GM18502 (cell line): ENCODE measurements at regions not wholly inside any gene's neighbourhood (a gene's known extent, or its start where the extent isn't known, plus 50 kb on each side); places are given as distances from the start of the nearest gene placed in this dataset.

Source experiments
- ATAC-seq: cut with Tn5 transposase; IDR thresholded peaks from one replicate; pipeline ENCODE4 v1.9.1; 2021; ENCODE audit warnings: mild to moderate bottlenecking; ENCODE audit not compliant: unreplicated experiment, poor library complexity

- no peak for ATAC-seq
Measured at GRCh38 chr17:73801455-73802100, 157.3 kb upstream of the SDK2 start.

DNA sequence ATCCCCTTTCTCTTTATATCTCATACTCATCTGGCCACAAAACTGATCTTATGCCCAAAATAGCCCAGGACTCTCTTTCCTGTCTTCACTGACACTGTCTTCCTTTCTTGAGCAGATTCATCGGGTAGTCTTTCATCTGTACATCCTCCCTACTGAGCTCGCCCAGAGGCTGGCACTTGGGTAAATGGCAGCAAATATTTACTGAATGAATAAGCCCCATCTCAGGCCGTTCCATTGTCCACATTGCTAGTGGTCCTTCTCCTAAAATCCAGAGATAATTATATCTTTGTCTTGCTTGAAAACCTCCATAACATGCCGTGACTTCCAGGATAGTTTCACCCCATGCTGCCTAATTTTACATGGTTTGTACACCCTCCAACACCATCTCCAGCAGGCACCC is 158.1 kb upstream of the SDK2 start:
- ATAC-seq, result no peak

DNA sequence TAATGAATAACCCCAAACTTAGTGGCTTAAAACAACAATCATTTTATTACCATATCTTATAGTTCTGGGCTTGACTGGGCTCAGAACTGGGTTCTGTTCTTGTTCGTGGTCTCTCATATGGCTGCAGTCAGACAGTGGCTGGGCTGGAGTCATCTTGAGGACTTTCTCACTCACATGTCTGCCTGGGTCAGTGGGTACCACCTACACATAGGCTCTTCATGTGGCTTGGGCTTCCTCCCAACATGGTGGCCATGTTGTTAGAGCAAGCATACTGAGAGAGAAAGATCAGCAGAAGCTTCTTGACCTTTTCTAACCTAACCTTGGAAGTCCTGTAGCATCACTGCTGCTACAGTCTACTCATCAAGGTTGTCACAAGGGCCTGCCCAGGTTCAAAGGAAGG is 158.6 kb upstream of the SDK2 start:
- ATAC-seq, result no peak

- no peak for ATAC-seq
Measured at GRCh38 chr17:73803964-73804435, 159.8 kb upstream of the SDK2 start.

DNA sequence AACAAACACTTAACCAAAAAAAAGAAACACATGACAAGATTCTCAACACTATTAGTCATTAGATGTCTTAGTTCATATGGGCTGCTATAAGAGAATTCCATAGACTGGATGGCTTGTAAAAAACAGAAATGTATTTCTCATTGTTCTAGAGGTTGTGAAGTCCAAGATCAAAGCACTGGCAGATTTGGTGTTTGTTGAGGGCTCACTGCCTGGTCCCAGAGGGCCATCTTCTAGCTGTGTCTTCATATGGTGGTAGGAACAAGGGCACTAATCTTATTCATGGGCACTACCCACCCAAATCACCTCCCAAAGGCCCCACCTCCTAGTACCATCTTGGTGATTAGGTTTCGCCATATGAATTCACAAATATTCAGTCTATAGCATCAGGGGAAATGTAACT is 162.5 kb upstream of the SDK2 start:
- ATAC-seq, result no peak

- no peak for ATAC-seq
Measured at GRCh38 chr17:73813201-73813600, 169.0 kb upstream of the SDK2 start.

DNA sequence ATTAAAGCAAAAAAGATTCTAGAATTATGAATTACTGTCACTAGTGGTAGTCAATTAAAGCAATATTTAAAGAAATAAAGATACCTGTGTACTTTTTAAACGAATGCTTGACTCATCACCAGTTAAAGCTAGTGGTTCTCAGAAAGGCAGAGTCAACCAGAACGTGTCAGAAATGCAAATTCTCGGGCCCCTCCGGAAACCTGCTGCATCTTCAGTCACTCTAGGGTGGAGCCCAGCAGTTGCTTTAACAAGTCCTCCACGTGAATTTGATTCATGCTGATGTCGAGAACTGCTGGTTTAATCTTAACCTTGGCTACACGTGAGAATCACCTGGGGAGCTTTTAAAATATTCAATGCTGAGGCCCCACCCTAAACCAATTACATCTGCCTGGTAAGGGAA is 169.8 kb upstream of the SDK2 start:
- no peak for ATAC-seq

GRCh38 chr17:73815474-73815873 is 171.2 kb upstream of the SDK2 start:
- ATAC-seq, result no peak

- ATAC-seq, result no peak
Measured at GRCh38 chr17:73819440-73820395, 175.5 kb upstream of the SDK2 start.

DNA sequence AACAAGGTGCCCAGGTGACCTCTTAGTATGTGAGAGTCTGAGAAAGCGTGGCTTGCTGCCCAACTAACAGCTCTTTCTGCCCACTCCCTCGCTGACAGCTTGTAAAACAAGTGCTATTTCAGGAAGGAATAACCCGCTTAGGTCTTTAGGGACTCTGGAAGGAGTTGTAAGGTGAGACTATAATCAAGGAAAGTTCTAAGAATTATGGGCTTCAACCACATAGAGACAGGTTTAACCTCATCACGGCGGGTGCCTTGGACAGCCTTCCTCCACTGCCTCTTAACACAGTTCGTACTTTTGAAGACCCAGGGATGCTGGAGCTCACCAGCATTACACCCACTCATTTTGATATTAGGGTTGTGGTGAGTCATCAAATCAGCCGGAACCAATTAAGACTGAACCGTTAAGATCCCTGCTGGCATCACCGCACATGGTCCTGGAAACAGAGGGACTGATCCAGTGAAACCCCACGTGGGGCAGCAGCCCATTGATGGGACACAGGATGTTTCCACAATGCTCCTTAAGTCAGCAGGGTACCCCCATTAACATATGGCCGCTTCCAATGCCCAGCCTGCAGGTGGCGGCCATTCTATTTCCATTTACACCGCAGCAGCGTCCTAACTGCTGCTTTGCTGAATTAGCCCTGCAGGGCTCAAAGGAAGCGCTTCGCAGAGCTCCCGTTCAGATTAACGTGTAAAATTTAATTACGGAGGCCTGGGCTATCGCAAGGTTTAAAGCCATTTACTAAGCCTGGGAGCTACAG is 176.6 kb upstream of the SDK2 start:
- ATAC-seq, result no peak

GRCh38 chr17:73821665-73822064 is 177.4 kb upstream of the SDK2 start:
- ATAC-seq, result no peak

- no peak for ATAC-seq
Measured at GRCh38 chr17:73822371-73822770, 178.1 kb upstream of the SDK2 start.

- no peak for ATAC-seq
Measured at GRCh38 chr17:73823684-73824083, 179.4 kb upstream of the SDK2 start.

DNA sequence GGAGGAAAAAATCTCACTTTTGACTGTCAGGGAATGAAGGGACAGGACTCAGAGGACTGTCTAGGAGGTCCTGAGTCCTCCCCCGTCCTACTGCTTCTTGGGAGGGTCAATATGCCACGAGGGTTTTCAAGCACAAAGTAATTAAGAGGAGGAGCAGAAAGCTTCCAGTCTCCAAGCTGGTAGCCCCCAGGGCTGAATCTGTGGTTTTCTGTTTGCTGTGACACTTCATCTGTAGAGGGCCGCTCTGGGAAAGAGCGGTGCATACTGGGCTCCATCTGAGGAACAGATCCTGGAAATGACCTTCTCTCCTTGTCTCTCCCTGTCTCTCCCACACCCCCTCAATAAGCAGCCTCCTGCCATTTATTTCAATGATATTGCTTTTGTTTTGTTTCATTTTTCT is 180.1 kb upstream of the SDK2 start:
- ATAC-seq, result no peak

- ATAC-seq, result no peak
Measured at GRCh38 chr17:73826181-73826871, 182.1 kb upstream of the SDK2 start.

GRCh38 chr17:73826872-73827228 is 182.6 kb upstream of the SDK2 start:
- no peak for ATAC-seq

GRCh38 chr17:73827627-73828291 is 183.5 kb upstream of the SDK2 start:
- no peak for ATAC-seq

- no peak for ATAC-seq
Measured at GRCh38 chr17:73829676-73830280, 185.5 kb upstream of the SDK2 start.

DNA sequence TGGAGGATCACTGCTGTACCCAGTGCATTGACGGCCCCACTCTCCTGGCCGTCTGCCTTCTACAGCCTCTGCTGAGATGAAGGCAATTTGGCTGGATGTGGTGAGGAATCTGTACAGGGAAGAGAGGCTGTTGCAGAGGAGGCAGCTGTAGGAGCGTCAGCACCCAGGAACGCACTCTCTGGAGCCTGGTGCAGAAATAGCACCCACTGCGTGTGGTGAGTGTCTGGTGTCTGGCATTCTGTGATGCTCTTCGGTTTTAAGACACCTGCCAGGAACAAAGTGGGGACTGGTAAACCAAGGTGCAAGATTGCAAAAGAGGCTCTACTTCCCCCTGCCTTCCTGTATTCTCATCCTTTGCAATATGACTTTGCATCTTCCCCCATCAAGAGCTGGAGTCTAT is 187.5 kb upstream of the SDK2 start:
- ATAC-seq, result no peak
